C4-2B (cell line): ENCODE measurements at regions not wholly inside any gene's neighbourhood (a gene's known extent, or its start where the extent isn't known, plus 50 kb on each side); places are given as distances from the start of the nearest gene placed in this dataset.
"Not testable (repeated sequence)": the region's sequence is repeated elsewhere in the genome, so short reads cannot be mapped to it uniquely, and the experiment has no call there.

ENCODE experiments used
- H3K27ac ChIP-seq: fragments of 450-650 bp; 2 replicates; pipeline ENCODE4 v1.5.1; 2017
- ZFX ChIP-seq: fragments of 450-650 bp; IDR thresholded peaks from 2 replicates; pipeline ENCODE4 v1.6.1; 2017
- TF ChIP-seq, protein P1 (sequence below): fragments of 450-650 bp; conservative IDR thresholded peaks from 2 replicates; pipeline ENCODE4 v1.5.1; 2017; ENCODE audit warnings: mild to moderate bottlenecking

DNA sequence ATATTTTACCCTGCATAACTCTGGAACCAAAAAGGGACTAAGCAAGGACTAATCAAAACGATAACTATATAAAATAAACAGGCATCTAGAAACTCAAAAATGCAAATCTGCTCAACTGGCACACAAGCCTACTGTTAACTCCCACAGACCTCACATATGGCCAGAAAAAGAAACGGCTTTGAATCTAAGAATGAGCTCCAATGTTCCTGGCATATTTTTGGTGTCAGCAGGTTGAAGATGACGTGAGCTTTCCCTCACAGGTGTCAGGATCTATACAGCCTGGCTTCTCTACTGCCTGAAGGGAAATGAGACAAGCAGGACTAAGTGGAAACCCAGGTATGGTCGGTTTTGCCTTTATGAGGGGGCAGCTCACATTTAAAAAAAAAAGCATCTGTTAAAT lies 120.1 kb upstream of the SPATA12 start:
- no peak overlapping the region for H3K27ac ChIP-seq

DNA sequence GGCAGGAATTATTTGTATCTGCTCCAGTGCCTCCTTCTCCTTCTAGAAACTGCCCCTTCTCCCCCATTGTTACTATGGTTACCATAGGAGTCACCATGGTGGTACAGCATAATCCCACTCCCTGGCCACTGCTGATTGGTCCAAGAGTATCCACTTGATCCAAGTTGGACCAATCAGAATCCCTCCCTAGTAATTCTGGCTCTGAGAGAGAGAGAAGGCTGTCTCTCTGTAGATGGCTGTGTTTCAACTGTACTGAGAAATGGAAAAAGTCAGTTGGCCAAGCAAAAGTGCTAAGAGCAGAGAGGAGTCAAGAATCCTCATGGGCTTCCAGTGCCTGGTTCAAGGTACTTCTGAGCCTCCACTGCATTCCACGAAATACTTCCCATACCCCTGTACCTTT lies 120.6 kb upstream of the SPATA12 start:
- TF ChIP-seq, protein P1, sequence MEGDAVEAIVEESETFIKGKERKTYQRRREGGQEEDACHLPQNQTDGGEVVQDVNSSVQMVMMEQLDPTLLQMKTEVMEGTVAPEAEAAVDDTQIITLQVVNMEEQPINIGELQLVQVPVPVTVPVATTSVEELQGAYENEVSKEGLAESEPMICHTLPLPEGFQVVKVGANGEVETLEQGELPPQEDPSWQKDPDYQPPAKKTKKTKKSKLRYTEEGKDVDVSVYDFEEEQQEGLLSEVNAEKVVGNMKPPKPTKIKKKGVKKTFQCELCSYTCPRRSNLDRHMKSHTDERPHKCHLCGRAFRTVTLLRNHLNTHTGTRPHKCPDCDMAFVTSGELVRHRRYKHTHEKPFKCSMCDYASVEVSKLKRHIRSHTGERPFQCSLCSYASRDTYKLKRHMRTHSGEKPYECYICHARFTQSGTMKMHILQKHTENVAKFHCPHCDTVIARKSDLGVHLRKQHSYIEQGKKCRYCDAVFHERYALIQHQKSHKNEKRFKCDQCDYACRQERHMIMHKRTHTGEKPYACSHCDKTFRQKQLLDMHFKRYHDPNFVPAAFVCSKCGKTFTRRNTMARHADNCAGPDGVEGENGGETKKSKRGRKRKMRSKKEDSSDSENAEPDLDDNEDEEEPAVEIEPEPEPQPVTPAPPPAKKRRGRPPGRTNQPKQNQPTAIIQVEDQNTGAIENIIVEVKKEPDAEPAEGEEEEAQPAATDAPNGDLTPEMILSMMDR = no peak
- no peak for TF ChIP-seq ZFX
- H3K27ac ChIP-seq = no peak overlapping the region

More for the DNA sequence above, 120.1 kb upstream of the SPATA12 start:
- no peak for TF ChIP-seq ZFX

DNA sequence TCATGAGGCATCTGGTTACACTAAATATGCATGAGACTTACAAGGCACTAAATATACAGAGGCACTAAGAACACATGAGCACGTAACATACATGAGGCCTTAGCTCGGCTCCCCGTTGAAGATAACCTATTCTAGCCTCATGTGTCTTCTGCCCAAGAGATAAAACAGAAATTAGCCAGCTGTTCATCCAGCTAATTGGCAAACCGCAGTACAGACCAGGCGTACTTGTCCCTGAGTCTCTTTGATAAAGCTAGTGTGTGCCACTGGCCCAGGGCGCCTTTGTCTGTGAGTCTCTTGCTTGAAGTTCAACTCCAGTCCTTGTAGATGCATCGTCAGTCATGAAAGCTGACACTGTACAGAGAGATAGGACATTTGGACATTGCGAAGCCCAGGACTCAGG lies 121.9 kb upstream of the SPATA12 start:
- TF ChIP-seq, protein P1 = no peak
- H3K27ac ChIP-seq = no peak overlapping the region

DNA sequence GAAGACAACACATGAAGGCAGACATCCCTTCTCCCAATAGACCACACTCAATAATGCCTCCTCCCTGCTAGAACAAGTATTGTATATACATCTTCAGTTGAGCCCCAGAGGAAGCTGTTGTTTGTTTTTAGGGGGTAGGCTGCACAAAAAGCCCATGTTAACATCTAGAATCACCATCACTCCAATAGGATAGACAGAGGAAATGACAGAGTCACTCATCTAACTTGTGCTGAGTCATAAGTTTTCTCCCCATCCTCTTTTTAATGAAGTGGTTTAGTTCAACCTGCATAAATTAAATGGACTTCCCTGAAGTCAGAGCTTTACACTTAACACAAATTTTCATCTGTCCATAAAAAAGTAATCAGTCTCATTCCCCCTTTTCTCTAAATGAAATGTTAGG lies 122.9 kb upstream of the SPATA12 start:
- TF ChIP-seq, protein P1 = no peak
- TF ChIP-seq ZFX = no peak

DNA sequence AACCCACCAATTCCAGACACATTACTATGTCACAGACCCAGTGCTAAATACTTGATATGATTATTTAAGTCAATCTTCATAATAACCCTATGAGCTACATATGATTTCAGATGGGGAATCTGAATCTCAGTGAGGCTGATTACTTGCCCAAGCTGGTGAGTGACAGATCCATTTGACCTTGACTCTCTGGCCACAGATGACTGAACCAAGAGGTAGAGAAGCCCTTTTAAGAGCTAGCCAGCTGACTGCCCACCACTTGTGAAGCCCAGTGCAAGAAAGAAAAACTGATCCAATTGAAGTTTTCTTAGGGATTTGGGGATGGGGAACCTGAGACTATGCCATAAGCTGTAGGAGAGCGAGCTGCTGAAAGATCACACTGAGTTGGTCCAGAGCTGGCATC lies 124.7 kb upstream of the SPATA12 start:
- no peak for TF ChIP-seq ZFX
- no peak overlapping the region for H3K27ac ChIP-seq

More for the DNA sequence above, 122.9 kb upstream of the SPATA12 start:
- H3K27ac ChIP-seq = no peak overlapping the region

DNA sequence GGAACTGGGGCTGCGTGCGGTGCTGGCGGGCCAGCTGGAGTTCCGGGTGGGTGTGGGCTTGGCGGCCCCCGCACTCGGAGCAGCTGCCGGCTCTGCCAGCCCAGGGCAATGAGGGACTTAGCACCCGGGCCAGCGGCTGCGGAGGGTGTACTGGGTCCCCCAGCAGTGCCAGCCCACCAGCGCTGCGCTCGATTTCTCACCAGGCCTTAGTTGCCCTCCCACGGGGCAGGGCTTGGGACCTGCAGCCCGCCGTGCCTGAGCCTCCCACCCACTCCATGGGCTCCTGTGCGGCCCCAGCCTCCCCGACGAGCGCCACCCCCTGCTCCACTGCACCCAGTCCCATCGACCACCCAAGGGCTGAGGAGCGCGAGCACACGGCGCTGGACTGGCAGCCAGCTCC lies 126.0 kb upstream of the SPATA12 start:
- H3K27ac ChIP-seq = not testable (repeated sequence)

DNA sequence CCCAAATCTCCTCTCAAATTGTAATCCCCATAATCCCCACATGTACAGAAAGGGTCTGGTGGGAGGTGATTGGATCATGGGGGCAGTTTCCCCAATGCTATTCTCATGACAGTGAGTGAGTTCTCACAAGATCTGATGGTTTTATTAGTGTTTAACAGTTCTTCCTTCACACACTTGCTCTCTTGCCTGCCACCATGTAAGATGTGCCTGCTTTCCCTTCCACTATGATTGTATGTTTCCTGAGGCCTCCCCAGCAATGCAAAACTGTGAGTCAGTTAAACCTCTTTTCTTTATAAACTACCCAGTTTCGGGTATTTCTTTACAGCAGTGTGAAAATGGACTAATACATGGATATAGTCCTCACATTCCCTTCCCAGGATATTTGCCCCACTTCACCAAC lies 126.7 kb upstream of the SPATA12 start:
- H3K27ac ChIP-seq = no peak overlapping the region
- TF ChIP-seq, protein P1 = no peak
- TF ChIP-seq ZFX = no peak

DNA sequence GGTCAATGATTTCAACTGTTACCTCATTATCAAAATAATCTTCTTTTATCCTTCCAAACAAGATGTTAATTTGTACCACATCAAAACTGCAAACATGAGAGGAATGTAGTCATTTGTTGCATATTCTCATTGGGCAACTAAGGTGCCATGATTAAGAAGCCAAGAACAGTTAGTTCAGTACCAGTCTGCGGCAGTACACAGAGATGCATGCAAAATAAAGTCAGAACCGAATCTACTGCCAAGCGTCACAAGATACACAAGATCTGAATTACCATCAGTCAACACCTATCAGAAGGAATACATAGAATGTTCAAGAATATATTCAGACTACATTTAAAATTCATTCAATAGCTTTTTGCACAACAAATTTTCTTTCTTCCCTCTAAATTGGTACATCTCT lies 127.6 kb upstream of the SPATA12 start:
- TF ChIP-seq, protein P1 = no peak
- TF ChIP-seq ZFX = no peak
- no peak overlapping the region for H3K27ac ChIP-seq

DNA sequence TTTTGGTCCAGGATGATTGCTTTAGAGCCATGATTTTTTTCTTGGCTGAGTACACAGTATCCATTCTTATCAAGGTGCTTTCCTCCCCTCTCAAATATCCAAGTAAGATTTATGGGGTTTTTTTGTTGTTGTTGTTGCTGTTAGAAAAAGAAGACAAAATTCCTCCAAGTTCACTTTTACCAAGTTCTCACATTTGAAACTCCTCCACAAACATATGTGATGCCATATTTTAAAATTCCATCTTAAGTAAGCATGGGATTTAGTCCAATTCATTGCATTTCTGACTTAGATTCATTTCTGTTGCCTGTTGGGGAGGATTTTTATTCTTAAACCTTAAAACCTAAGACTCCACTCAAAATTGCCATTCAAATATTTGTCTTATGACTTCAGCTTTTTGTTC lies 128.6 kb upstream of the SPATA12 start:
- TF ChIP-seq ZFX = no peak
- TF ChIP-seq, protein P1 = no peak
- H3K27ac ChIP-seq = no peak overlapping the region
